ENCODE measurements at regions not wholly inside any gene's neighbourhood (a gene's known extent, or its start where the extent isn't known, plus 50 kb on each side); places are given as distances from the start of the nearest gene placed in this dataset.

DNA sequence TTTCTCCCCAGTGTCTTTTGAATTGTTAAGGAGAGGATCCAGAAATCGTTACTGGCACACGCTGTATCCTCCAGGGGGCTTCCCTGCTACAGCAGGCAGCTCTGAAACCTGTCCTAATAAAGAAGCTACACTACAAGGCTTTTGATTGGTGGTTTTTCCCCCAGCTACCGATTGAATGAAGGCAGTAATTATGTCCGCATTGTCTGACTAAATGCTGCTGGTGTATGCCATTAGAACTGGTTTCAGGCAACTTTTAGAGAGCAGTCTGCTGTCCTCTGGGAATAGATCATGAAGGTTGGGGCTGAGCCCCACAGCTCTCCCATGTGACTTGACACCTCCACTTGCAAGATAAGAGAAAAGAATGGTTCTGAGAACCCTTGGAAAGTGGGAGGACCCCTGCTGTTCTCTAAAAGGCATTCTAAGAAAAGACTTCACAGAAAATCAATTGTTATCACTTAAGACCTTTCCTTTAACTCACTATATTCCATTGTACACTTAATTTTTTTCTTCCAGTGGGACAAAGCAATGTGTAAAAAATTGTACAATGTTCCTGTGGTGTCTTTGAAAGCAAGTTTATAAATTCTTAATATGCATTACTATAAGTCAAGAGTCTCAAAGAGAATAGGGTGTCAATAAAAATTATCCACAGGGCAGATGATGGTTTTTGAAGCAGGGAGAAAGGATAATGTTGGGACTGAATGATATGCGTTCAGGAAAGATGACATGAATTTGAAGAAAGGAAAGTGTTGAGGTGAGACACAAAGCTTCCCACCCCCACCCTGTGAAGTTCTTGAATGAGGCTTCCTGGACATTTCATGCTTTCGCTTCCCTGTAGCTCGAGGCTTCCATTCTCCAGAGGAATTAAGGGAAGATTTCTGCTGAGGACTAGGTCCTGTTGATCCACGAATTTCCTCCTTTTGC lies 53.0 kb upstream of the DAZL start:
- DNase-seq (ENCODE audit: low read depth in 2 of 2), result no peak

DNA sequence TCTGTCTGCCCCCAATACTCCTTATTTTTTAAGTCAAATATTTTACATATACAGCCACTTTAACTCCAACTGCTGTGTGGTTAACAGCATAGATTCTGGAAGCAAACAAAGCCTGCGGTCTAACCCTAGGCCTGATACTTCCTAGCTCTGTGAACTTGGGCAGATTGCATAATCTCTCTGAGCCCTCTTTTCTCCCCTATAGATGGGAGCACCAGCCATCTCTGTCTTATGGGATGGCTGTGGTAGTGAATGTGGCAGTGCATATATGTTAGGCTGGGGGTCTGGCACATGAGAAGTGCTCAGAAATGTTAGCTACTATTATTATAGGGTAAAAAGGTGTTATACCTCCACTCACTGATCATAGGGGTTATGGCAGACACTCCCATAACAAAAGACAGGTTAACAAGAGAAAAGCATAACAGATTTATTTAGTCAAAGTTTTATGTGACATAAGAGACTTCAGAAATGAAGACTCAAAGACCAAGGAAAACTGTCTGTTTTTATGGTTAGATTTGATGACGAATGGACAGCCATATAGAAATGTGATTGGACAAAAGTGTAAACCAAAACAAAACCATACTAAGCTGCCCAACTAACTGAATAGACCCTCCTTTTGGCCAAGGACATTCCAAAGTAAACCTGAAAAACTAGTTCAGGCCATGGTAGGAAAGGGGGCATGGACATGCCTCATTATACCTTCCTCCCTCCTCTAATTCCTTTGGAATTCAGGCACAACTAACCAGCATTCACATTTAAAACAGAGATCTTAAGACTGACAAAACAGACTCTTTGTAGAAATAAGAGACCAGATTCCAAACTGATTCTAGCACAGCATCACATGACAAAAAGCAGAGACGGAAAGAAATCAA lies 53.9 kb upstream of the DAZL start:
- no peak for DNase-seq (ENCODE audit: low read depth in 2 of 2)

DNA sequence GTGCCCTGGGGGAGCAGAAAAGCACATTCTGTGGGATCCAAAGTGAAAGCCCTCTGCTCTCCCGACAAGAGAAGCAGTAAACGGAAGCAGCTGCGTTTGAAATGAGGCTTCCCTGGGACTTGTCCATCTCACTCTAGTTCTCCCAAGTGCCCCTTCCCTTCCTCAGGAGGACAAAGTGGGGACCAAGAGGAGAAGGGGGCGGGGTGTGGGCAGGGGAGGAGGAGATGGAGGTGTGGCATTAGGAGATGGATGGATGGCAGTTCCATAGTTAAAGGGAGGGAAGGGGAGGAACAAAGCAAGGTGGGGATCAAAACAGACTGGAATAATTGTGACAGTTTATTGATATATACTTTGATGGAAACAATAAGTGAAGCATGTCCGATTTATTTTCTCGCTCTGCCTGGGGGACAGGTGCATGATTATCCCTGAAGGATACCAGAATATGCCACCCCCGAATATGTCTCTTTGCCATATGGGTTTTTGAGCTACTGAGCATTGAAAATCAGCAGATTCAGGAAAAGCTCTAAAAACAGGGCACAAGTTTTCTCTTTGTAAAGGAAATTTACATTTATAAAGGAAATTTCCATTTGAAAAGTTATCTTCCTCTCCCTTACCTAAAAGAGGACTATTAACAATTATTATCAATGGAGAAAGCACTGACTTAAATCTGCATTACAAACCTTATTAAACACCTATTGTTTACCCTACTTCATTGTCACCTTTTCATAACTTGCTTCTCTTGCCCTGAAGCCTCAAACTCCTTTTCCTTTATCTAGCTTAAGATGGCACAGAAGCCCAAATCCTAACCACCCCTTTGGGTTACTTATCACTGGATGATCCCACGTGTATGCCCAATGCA lies 58.9 kb upstream of the DAZL start:
- DNase-seq (ENCODE audit: low read depth in 2 of 2), result no peak

DNA sequence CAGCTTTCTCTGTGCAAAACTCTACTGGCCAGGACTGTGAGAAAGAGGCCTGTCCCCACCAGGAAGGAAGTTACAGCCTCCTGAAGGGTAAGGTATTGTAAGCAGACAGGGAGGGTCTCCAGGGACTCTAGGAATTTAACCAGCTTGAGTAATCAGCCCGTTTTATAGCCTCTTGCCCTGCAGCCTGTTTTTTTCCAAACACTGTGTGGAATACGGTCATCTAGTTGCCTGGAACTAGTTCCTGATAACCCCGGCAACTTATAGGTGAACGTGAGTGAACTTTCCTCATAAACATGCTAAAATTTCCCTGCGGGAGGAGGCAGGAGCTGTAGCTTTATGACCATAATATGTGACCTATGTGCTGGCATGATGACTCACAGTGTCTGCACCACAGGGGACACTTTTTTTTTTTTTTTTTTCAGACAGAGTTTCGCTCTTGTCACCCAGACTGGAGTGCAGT lies 60.1 kb upstream of the DAZL start:
- DNase-seq (ENCODE audit: low read depth in 2 of 2), result no peak

DNA sequence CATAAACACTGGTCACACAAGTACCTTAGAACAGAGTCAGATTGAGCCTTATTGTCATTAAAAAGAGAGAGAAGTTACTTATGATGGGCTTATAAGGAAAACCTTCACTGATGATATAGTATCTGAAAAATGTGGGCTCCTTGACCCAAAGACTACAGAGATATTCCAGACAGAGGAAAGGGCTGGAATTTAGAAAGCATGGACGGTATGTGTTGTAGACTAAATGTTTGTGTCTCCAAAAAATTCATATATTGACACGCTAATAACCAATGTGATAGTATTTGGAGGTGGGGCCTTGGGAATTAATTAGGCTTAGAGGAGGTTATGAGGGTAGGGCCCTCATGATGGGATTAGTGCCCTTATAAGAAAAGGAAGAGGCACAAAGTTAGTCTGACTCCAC lies 61.0 kb upstream of the DAZL start:
- DNase-seq (ENCODE audit: low read depth in 2 of 2), result no peak

DNA sequence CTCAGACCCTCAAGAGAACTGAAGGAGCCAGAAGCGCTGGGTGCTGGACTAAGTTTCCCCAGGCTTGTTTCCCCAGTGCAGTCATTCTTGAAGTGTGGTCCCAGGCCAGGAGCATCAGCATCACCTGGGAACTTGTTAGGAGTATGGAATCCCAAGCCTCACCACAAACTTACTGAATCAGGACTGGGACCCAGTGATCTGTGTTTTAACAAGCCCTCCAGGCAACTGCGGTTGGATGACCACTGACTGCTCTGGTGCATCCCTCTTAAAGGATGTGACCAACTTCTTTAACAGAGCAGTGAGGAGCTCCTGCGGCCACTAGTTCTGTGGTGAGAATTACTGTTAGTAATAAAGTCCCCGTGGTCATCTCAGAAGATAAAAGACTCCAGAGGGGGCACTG lies 62.4 kb upstream of the DAZL start:
- DNase-seq (ENCODE audit: low read depth in 2 of 2), result no peak

DNA sequence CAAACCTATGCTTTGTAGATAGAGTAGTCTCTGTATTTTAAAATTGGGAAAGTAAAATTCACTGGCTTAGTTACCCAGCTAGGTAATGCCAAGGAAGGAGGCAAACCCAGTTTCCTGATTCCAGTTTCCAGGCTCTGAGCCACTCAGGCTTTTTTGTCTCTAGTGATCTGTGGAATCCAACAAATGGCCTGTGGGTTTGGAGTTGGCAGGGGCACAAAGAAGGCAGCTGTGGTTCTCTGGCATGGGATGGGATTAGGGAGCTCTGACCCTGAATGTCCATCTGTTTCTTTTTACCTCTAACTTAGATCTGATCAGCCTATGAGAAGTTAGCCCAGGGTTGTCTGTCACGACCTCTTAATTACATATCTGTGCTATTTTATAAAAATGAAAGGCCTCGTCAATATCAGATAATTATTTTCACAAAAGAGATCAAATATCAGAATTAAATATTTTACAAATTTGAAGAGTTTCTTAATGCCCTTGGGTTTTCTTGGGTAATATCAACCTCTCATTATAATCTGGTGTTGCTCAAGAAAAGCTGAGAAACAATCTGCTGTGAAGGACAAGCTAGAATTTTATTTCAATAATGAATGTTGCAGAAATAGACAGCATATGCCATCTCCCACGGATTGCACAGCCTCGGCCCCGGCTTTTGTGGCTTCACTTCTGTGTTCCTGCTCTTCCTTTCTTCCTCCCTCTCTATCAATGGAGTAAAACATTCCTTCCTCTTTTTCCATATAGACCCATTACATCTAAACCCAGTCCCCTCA lies 63.7 kb upstream of the DAZL start:
- no peak for DNase-seq (ENCODE audit: low read depth in 2 of 2)

DNA sequence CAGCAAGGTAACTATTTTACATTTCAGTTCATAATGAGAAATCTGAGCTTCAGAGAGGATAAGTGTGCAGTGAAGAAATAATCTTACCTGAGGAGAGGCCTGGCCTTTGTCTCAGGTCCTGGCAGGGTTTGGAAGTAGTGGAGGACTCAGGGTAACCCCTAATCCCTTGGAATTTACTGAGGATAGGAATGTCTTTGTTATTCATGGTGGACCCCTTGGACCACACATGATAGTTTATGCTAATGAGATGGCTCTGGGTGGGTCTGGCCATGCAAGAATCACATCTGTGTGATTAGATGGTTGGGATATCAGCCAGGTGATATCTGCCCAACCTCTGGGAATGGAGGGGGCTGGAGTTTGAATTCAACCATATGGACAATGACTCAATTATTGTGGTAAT lies 65.0 kb upstream of the DAZL start:
- no peak for DNase-seq (ENCODE audit: low read depth in 2 of 2)

DNA sequence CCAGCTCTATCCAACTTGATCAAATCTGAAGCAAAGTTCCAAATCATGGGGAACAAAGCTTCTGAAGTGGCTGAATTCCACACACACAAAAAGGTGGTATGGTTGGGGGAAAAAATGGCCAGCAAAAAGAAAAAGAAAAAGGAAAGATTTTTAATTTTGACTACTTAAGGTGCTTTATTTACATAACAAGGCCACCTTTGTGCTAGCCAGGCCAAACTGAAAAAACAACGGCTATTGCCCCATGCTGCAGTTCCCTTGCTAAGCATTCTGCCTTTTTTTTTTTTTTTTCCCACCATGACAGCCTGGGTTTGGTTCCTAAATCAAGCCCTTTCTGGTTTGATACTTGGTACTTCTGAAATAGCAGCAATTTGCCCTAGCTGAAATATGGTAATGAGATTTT lies 66.5 kb upstream of the DAZL start:
- DNase-seq (ENCODE audit: low read depth in 2 of 2), result no peak

DNA sequence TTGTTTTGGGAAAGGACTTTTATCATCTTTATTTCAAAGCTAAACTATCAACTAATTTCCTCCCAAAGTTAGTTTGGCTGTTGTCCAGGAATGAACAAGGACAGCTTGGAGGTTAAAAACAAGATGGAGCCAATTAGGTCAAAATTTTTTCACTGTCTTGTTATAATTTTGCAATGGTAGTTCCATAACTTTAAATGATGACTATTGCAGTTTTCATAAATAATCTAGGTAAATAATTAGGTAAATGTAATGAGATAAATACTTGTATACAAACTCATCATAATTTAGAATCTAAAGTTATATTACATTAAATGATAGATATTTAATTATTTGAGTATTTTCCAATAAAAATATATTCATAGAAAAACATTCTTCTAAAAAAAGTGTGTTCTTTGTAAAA lies 68.3 kb upstream of the DAZL start:
- no peak for DNase-seq (ENCODE audit: low read depth in 2 of 2)

DNA sequence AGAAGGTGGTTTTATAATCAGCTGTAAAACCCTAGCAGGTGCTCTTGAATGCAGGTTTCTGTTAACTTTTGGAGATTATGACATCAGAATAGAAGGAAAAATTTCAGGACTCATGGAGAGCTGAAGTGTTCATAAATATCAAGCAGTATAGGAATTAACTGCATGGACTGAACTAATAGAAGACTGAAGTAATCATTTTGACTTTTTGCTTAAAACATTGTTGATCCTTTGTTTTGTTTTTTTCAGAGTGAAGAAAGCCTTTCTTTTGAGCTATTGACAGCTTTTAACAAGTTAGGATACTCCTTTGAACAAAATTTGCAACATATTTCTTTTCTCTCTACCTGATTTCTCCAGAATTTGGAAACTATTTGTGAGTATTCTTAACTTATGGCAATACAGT lies 70.6 kb upstream of the DAZL start:
- DNase-seq (ENCODE audit: low read depth in 2 of 2), result no peak

DNA sequence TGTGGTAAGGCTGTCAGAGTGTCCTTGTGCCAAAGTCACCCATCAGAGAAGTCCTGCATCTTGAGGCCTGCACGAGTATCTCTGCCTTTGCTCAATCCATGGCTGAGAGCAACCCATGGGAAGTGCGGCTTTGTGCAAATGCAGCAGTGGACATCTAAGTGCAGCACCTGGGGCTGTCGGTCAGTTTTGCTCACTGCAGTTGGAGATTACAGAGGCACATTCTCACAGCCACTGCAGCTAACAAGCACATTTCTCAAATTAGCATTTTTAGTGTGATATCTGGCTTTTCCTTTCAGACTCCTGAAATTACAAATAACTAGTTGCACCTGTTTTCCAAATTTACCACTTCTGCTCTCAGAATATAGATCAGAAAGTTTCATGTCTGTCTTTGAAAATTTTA lies 81.5 kb upstream of the DAZL start:
- no peak for DNase-seq (ENCODE audit: low read depth in 2 of 2)

DNA sequence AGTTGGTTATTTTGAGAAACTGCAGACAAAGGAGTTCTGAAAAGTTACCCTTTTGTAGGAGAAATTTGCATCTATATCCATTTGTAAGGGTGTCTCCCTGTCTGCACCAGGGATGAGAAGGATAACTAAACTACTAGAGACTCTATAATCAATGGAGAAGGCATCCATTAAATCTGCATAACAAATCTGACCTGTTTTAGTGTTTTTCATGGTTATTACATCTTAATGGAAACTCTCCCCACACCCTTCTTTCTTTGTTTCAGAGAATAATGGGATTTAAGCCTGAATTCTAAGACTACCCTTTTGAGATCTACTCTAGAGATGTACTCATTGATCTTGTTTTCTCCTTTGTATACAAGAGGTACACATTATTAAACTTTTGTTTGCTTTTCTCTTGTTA lies 82.0 kb upstream of the DAZL start:
- DNase-seq (ENCODE audit: low read depth in 2 of 2), result no peak

DNA sequence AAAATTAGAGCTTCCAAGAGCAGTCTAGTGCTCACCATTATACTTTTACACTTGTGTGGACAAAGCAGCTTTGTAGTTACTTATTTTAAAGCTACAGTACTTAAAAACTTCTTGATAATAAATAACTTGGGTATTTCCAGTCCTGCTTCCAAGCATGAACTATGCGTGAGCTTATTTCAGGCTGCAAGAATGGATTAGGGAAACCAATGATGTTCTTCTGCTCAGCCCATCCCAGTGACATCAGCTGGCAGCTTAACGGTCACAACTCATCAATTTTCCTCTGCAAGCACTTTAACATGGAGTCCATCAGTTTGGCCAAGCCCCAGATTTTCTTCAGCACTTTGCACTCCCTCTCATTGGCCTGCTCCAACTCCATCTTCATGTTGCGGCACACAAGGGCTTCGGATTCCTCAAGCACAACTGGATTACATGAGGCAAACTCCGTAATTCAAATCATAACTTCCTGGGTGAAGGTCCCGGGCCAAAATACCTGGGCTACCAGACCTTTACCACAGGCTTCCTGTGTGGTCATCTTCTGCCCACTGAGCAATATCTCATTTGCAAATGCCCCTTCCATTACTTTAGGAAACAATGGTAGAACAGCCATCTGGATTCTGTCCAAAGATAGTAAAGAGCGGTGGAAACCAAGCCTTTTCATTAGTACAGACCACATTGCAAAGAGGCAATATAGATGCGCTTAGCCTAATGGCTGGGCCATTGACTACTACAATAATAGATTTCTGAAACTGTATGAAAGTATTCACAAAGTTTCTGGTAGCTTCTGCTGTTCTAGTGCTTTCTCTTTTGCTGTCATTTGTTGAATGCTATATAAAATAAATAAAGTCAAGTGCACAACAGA lies 87.5 kb upstream of the DAZL start:
- no peak for DNase-seq (ENCODE audit: low read depth in 2 of 2)

DNA sequence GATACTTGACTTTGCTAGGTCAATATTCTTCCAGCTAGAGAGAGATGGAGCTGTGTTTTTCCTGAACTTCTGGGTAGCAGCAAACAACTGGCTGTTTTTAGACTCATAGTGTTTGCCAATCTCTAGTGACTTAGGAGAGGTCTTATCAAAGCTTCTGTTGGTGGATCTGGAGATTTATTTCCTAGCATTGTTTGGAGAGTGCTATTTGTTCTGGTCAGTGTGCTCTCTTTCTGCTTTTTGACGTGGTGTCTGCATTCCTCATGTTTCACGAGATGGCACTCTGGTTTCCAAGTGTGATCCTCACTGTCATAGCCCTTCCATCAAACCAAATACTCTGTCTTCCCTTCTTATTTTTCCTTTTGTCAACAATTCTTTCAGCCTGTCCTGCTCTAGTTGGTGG lies 88.6 kb upstream of the DAZL start:
- DNase-seq (ENCODE audit: low read depth in 2 of 2), result no peak

DNA sequence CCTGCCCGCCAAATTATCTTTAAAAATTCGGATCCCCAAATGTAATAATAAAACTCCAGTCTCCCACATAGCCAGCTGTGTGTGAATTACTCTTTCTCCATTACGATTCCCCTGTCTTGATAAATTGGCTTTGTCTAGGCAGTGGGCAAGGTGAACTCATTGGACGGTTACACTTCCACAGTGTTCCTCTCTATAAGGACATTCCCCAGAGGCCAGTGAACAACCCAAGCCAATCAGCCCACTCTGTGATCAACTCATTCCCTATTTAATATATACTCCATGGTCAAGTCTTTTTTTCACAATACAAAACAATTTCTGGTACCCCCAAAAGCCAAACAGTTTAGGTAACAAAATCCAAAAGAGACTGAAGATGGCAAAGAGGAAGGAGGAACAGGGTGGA lies 90.5 kb upstream of the DAZL start:
- DNase-seq (ENCODE audit: low read depth in 2 of 2), result no peak

DNA sequence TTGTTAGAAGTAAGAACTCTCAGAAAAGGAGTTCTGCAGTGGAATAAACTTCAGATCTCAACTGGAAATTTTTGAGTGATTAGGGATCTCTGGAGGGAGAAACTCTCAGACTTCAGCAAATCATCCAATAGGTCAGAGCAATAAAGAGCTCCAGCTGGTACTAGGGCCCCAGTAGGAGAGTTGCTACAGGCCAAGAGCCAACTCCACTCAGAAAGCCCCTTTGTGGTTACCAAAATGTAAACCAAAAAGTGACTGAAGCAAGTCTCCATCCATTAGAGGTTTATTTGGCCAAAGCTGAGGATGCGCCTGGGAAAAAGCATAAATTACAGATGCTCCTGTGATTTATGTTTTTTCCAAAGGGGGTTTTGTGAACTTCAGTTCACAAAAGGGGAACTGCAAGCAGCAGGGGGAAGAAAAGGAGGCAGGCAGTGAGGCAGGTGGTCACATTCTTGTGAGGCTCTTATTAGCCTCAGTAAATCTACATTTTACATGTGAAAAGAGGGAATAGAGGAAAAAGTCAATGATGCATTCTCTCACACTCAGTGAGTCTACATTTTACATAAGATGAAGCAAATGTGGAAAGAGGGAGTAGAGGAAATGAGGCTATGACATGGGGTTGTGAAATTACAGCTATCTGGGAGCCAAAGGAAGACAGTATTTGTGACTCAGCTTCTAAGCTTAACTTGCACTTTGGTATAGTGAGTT lies 92.4 kb upstream of the DAZL start:
- DNase-seq (ENCODE audit: low read depth in 2 of 2), result no peak

DNA sequence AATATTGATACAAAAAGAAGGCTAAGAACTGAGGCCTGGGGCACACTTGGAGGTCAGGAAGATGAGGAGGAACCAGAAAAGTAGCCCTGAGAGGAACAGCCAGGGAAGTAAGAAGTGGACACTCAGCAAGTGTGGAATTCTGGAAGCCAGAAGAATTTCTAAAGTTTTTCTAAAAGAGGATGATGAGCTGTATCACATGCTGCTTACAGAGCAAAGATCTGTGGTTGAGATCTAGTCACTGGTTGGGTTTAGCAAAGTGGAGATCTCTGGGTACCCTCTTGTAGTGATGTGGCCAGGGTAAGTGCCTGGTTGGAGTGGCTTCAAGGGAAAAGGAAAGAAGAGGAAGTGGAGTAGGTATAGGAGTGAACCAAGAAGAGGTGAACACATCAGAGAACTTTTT lies 95.4 kb upstream of the DAZL start:
- DNase-seq (ENCODE audit: low read depth in 2 of 2), result no peak

DNA sequence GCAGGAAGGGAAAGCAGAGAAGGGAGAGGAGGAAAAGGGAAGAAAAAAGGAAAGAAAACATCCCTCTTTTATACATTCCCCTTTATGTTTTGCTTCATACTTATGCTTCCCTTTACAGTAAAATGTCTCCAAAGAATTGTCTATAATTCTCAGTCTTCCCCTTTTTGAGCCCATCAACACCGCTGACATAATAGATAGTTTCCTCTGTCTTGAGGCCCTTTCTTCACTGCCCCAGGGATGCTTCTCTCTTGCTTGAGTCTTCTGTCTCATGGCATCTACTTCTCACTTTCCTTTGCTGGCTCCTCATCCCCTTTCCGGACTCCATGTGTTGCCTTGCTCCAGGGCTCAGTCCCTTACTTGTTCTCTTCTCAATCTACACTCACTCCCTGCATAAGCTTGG lies 99.7 kb upstream of the DAZL start:
- DNase-seq (ENCODE audit: low read depth in 2 of 2), result no peak

DNA sequence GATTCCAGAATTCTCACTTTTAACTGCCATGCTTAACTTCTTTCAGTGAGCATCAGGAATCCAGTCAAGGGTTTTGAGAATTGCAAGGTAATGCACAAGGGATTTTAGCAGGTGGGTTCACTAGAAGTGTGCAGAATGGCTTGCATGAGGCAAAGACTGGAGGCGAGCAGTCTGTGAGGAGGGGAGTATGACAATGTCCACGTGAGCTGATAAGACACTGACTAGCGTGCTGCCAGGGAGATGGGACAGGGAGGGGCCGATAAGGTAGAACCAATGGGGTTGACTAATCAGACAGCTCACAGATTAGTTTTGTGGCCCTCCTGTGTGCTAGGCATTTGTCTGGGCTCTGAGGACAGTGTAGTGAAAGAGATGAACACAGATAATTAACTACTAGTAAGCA lies 102.0 kb upstream of the DAZL start:
- no peak for DNase-seq (ENCODE audit: low read depth in 2 of 2)
